HEK293 (cell line): ENCODE measurements at regions not wholly inside any gene's neighbourhood (a gene's known extent, or its start where the extent isn't known, plus 50 kb on each side); places are given as distances from the start of the nearest gene placed in this dataset.

Experiments
- CTCF ChIA-PET: fragments of 350-600 bp; formaldehyde crosslinking; extraction: SDS; loops from one replicate; lab custom pipeline; 2021; ENCODE audit warnings: antibody characterized with exemption; lab: Yijun Ruan, JAX
- POLR2A ChIA-PET: fragments of 300-600 bp; formaldehyde crosslinking; extraction: SDS; loops from one replicate; lab custom pipeline; 2020; ENCODE audit warnings: antibody characterized with exemption, inconsistent platforms; lab: Yijun Ruan, JAX
- H3K27ac ChIP-seq: fragments of 200-500 bp; sonication (Bioruptor generic); 2 replicates; pipeline ENCODE4 v1.5.1; 2014; ENCODE audit warnings: low read depth, low read length, control low read depth, inconsistent platforms; ENCODE audit errors: extremely low read depth
- H3K36me3 ChIP-seq, 2 experiments: fragments of 200-500 bp in 1 of 2; sonication (Bioruptor generic) in 1 of 2; 1 replicate in 1 of 2; 2 replicates in 1 of 2; pipeline ENCODE4 v1.5.1; 2014 to 2017; ENCODE audit warnings: inconsistent platforms in 2 of 2, low read length in 2 of 2; ENCODE audit not compliant: control insufficient read depth in 2 of 2, insufficient read depth in 1 of 2
- H3K4me1 ChIP-seq: fragments of 200-500 bp; sonication (Bioruptor generic); 2 replicates; pipeline ENCODE4 v1.5.1; 2014; ENCODE audit warnings: mild to moderate bottlenecking, low read length, inconsistent platforms; ENCODE audit not compliant: control insufficient read depth, insufficient read depth
- H3K4me3 ChIP-seq: 2 replicates; pipeline ENCODE4 v1.5.1; 2011; ENCODE audit warnings: low read depth, mild to moderate bottlenecking, control low read depth, low read length, moderate library complexity
- H3K9me3 ChIP-seq: fragments of 200-500 bp; sonication (Bioruptor generic); 2 replicates; pipeline ENCODE4 v1.5.1; 2014; ENCODE audit warnings: low read depth, low read length, inconsistent platforms; ENCODE audit not compliant: control insufficient read depth, insufficient read depth
- BCL11A ChIP-seq: fragments of 450-650 bp; formaldehyde crosslinking; IDR thresholded peaks from 2 replicates; pipeline ENCODE4 v1.5.1; 2016; ENCODE audit warnings: low read depth, missing biosample characterization, missing genetic modification characterization
- GLI2 ChIP-seq: fragments of 450-650 bp; formaldehyde crosslinking; IDR thresholded peaks from 2 replicates; pipeline ENCODE4; 2017; ENCODE audit warnings: missing biosample characterization, missing genetic modification characterization, low read depth, borderline replicate concordance
- GLI4 ChIP-seq: fragments of 450-650 bp; formaldehyde crosslinking; IDR thresholded peaks from 2 replicates; pipeline ENCODE4 v1.5.1; 2016; ENCODE audit warnings: missing biosample characterization, missing genetic modification characterization
- HIC1 ChIP-seq: fragments of 450-650 bp; formaldehyde crosslinking; IDR thresholded peaks from 2 replicates; pipeline ENCODE4 v1.5.1; 2016; ENCODE audit warnings: missing biosample characterization, missing genetic modification characterization
- MYNN ChIP-seq: fragments of 450-650 bp; formaldehyde crosslinking; IDR thresholded peaks from 2 replicates; pipeline ENCODE4 v1.5.1; 2016; ENCODE audit warnings: missing biosample characterization, missing genetic modification characterization, borderline replicate concordance
- MZF1 ChIP-seq: fragments of 450-650 bp; formaldehyde crosslinking; IDR thresholded peaks from 2 replicates; pipeline ENCODE4 v1.5.1; 2017; ENCODE audit warnings: missing biosample characterization, missing genetic modification characterization, borderline replicate concordance
- SCRT1 ChIP-seq: fragments of 450-650 bp; formaldehyde crosslinking; IDR thresholded peaks from 2 replicates; pipeline ENCODE4 v1.5.1; 2016; ENCODE audit warnings: missing biosample characterization, missing genetic modification characterization, borderline replicate concordance
- SCRT2 ChIP-seq: fragments of 450-650 bp; formaldehyde crosslinking; IDR thresholded peaks from 2 replicates; pipeline ENCODE4 v1.5.1; 2016; ENCODE audit warnings: missing biosample characterization, missing genetic modification characterization
- SP2 ChIP-seq: fragments of 450-650 bp; formaldehyde crosslinking; IDR thresholded peaks from 2 replicates; pipeline ENCODE4 v1.5.1; 2016; ENCODE audit warnings: missing biosample characterization, missing genetic modification characterization
- ZFHX2 ChIP-seq: fragments of 450-650 bp; formaldehyde crosslinking; conservative IDR thresholded peaks from 2 replicates; pipeline ENCODE4 v1.5.1; 2016; ENCODE audit warnings: missing biosample characterization, missing genetic modification characterization
- ZIC2 ChIP-seq: fragments of 450-650 bp; formaldehyde crosslinking; IDR thresholded peaks from 2 replicates; pipeline ENCODE4 v1.5.1; 2016; ENCODE audit warnings: missing biosample characterization, missing genetic modification characterization
- ZNF274 ChIP-seq, 2 experiments: fragments of 200-500 bp in 1 of 2; fragments of 450-650 bp in 1 of 2; sonication (Bioruptor generic) in 1 of 2; formaldehyde crosslinking in 1 of 2; IDR thresholded peaks; 2 replicates each; pipeline versions ENCODE4 v1.5.1 to v1.6.1; 2014 to 2016; ENCODE audit warnings: borderline replicate concordance in 1 of 2, inconsistent platforms in 1 of 2, low read length in 1 of 2, missing biosample characterization in 1 of 2, missing genetic modification characterization in 1 of 2
- ZNF292 ChIP-seq: fragments of 450-650 bp; formaldehyde crosslinking; IDR thresholded peaks from 2 replicates; pipeline ENCODE4 v1.5.1; 2016; ENCODE audit warnings: low read depth, missing biosample characterization, missing genetic modification characterization, borderline replicate concordance
- ZNF302 ChIP-seq: fragments of 450-650 bp; formaldehyde crosslinking; IDR thresholded peaks from 2 replicates; pipeline ENCODE4 v1.5.1; 2016; ENCODE audit warnings: missing biosample characterization, missing genetic modification characterization, low read depth
- ZNF335 ChIP-seq: fragments of 450-650 bp; formaldehyde crosslinking; conservative IDR thresholded peaks from 2 replicates; pipeline ENCODE4 v1.5.1; 2016; ENCODE audit warnings: missing biosample characterization, missing genetic modification characterization
- ZNF433 ChIP-seq: fragments of 450-650 bp; formaldehyde crosslinking; IDR thresholded peaks from 2 replicates; pipeline ENCODE4 v1.5.1; 2016; ENCODE audit warnings: missing biosample characterization, missing genetic modification characterization, low read depth
- ZNF510 ChIP-seq: fragments of 450-650 bp; formaldehyde crosslinking; IDR thresholded peaks from 2 replicates; pipeline ENCODE4 v1.5.1; 2018; ENCODE audit warnings: mild to moderate bottlenecking, missing genetic modification characterization, missing biosample characterization; ENCODE audit not compliant: insufficient replicate concordance
- ZNF521 ChIP-seq: fragments of 450-650 bp; formaldehyde crosslinking; IDR thresholded peaks from 2 replicates; pipeline ENCODE4 v1.5.1; 2017; ENCODE audit warnings: missing biosample characterization, mild to moderate bottlenecking, missing genetic modification characterization
- ZNF555 ChIP-seq: fragments of 450-650 bp; formaldehyde crosslinking; conservative IDR thresholded peaks from 2 replicates; pipeline ENCODE4 v1.5.1; 2017; ENCODE audit warnings: missing biosample characterization, mild to moderate bottlenecking, missing genetic modification characterization, inconsistent platforms
- ZNF585B ChIP-seq: fragments of 450-650 bp; formaldehyde crosslinking; IDR thresholded peaks from 2 replicates; pipeline ENCODE4 v1.5.1; 2016; ENCODE audit warnings: missing biosample characterization, missing genetic modification characterization
- ZNF654 ChIP-seq: fragments of 450-650 bp; formaldehyde crosslinking; IDR thresholded peaks from 2 replicates; pipeline ENCODE4 v1.5.1; 2016; ENCODE audit warnings: low read depth, missing biosample characterization, missing genetic modification characterization
- ZNF747 ChIP-seq: fragments of 450-650 bp; formaldehyde crosslinking; IDR thresholded peaks from 2 replicates; pipeline ENCODE4 v1.5.1; 2016; ENCODE audit warnings: missing biosample characterization, missing genetic modification characterization
- ZNF777 ChIP-seq: fragments of 450-650 bp; formaldehyde crosslinking; IDR thresholded peaks from 2 replicates; pipeline ENCODE4 v1.5.1; 2017; ENCODE audit warnings: missing biosample characterization, missing genetic modification characterization, borderline replicate concordance
- ZNF792 ChIP-seq: fragments of 450-650 bp; formaldehyde crosslinking; IDR thresholded peaks from 2 replicates; pipeline ENCODE4 v1.5.1; 2016; ENCODE audit warnings: missing biosample characterization, missing genetic modification characterization
- ZSCAN4 ChIP-seq: fragments of 450-650 bp; formaldehyde crosslinking; IDR thresholded peaks from 2 replicates; pipeline ENCODE4 v1.5.1; 2017; ENCODE audit warnings: missing biosample characterization, missing genetic modification characterization
- TF ChIP-seq, protein P1 (sequence below): fragments of 450-650 bp; formaldehyde crosslinking; IDR thresholded peaks from 2 replicates; pipeline ENCODE4 v1.5.1; 2016; ENCODE audit warnings: missing biosample characterization, missing genetic modification characterization

- Histone ChIP-seq H3K4me1 (no peaks in the 10 kb centered on the region), H3K9me3 (no peaks in the 10 kb centered on the region), H3K27ac (no peak overlapping the region), H3K4me3 (no peak overlapping the region), H3K36me3 (no peaks in the 10 kb centered on the region)
- TF ChIP-seq ZNF777 (tag by site-specific recombination) (no peak), SCRT1 (tag by site-specific recombination) (no peak), ZNF654 (tag by site-specific recombination) (no peak), ZSCAN4 (tag by site-specific recombination) (peak; percentile 82), ZFHX2 (tag by site-specific recombination) (no peak), BCL11A (no peak), ZNF292 (tag by site-specific recombination) (no peak), ZNF510 (tag by site-specific recombination) (no peak), ZNF555 (tag by site-specific recombination) (no peak)
- CTCF ChIA-PET: no interaction called here
- POLR2A ChIA-PET: interaction anchor here (0.6 kb wide), 1 partner anchor 344 kb away, joined by 5 read pairs; no protein-coding TSS in a partner anchor
Observed at GRCh38 chr15:58369261-58369701, 62.5 kb upstream of the LIPC start.

DNA sequence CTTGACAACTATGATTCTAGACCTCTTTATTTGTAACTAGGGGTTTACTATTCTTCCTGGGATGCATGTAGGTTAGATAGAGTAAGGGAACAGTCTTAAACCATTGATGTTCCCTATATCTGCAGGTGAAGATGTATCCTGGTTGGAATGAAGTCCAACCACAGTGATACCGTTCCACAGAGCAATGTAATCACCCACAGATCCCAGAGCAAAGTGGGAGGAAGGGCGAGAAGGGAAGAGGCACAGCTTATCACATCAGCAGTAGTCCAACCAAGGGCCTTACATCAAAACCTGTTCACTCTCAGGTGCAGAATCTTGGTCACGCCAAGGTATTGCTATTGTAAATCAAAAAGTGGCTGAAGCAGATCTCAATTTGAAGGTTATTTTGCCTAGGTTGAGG is 61.8 kb upstream of the LIPC start:
- Histone ChIP-seq H3K27ac (no peak overlapping the region), H3K4me3 (no peak overlapping the region), H3K4me1 (no peaks in the 10 kb centered on the region), H3K36me3 (no peaks in the 10 kb centered on the region), H3K9me3 (no peaks in the 10 kb centered on the region)
- ChIA-PET POLR2A (no interaction called here), CTCF (interaction anchor here (0.7 kb wide), 1 partner anchor 57 kb away, joined by 3 read pairs; no protein-coding TSS in a partner anchor)
- TF ChIP-seq ZNF747 (tag by site-specific recombination): no peak
- no peak for TF ChIP-seq GLI4

GRCh38 chr15:58374147-58374546 is 57.6 kb upstream of the LIPC start:
- CTCF ChIA-PET: interaction anchor here (0.7 kb wide), 1 partner anchor 11 kb away, joined by 3 read pairs; no protein-coding TSS in a partner anchor
- Histone ChIP-seq H3K9me3 (no peaks in the 10 kb centered on the region), H3K4me3 (no peak overlapping the region), H3K36me3 (no peaks in the 10 kb centered on the region), H3K27ac (no peak overlapping the region), H3K4me1 (no peaks in the 10 kb centered on the region)
- POLR2A ChIA-PET: no interaction called here
- TF ChIP-seq MZF1 (no peak), MYNN (tag by site-specific recombination) (no peak), GLI2 (tag by site-specific recombination) (no peak), SCRT2 (tag by site-specific recombination) (no peak), ZNF521 (no peak), ZNF792 (tag by site-specific recombination) (no peak), ZNF335 (no peak), ZNF302 (tag by site-specific recombination) (no peak), ZNF274 (IDR thresholded peaks at IDR 0.05; ENCODE audit: low read length) (no peak), ZNF274 (tag by site-specific recombination; IDR thresholded peaks at IDR 0.05; ENCODE audit: borderline replicate concordance) (no peak), ZNF585B (tag by site-specific recombination) (no peak), ZNF433 (no peak), SP2 (tag by site-specific recombination) (no peak), HIC1 (tag by site-specific recombination) (no peak), ZIC2 (no peak)
- TF ChIP-seq, protein P1, sequence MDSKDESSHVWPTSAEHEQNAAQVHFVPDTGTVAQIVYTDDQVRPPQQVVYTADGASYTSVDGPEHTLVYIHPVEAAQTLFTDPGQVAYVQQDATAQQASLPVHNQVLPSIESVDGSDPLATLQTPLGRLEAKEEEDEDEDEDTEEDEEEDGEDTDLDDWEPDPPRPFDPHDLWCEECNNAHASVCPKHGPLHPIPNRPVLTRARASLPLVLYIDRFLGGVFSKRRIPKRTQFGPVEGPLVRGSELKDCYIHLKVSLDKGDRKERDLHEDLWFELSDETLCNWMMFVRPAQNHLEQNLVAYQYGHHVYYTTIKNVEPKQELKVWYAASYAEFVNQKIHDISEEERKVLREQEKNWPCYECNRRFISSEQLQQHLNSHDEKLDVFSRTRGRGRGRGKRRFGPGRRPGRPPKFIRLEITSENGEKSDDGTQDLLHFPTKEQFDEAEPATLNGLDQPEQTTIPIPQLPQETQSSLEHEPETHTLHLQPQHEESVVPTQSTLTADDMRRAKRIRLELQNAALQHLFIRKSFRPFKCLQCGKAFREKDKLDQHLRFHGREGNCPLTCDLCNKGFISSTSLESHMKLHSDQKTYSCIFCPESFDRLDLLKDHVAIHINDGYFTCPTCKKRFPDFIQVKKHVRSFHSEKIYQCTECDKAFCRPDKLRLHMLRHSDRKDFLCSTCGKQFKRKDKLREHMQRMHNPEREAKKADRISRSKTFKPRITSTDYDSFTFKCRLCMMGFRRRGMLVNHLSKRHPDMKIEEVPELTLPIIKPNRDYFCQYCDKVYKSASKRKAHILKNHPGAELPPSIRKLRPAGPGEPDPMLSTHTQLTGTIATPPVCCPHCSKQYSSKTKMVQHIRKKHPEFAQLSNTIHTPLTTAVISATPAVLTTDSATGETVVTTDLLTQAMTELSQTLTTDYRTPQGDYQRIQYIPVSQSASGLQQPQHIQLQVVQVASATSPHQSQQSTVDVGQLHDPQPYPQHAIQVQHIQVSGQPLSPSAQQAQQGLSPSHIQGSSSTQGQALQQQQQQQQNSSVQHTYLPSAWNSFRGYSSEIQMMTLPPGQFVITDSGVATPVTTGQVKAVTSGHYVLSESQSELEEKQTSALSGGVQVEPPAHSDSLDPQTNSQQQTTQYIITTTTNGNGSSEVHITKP (tag by site-specific recombination): no peak
